ENCODE measurements at regions not wholly inside any gene's neighbourhood (a gene's known extent, or its start where the extent isn't known, plus 50 kb on each side); places are given as distances from the start of the nearest gene placed in this dataset.

DNA sequence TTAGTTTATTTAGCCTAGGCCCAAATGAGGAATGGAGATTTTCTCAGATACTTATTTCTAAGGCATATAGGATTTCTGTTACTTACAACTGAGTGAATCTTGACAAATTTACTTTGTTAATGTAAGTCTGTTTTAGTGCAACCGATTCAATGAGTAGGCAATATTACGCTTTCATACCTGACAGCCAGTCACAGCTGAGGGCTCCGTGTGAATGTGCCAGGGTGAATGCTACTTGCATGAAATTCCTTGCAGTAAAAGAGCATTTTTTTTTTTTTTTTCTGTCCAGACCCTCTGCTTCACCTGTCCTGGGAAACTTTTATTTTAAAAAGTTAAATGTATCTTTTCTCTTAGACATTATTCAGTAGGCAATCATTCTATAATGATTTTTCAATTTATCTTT is 1100.0 kb downstream of the FAT4 start:
- no peak for DNase-seq
- TF ChIP-seq, protein P1, sequence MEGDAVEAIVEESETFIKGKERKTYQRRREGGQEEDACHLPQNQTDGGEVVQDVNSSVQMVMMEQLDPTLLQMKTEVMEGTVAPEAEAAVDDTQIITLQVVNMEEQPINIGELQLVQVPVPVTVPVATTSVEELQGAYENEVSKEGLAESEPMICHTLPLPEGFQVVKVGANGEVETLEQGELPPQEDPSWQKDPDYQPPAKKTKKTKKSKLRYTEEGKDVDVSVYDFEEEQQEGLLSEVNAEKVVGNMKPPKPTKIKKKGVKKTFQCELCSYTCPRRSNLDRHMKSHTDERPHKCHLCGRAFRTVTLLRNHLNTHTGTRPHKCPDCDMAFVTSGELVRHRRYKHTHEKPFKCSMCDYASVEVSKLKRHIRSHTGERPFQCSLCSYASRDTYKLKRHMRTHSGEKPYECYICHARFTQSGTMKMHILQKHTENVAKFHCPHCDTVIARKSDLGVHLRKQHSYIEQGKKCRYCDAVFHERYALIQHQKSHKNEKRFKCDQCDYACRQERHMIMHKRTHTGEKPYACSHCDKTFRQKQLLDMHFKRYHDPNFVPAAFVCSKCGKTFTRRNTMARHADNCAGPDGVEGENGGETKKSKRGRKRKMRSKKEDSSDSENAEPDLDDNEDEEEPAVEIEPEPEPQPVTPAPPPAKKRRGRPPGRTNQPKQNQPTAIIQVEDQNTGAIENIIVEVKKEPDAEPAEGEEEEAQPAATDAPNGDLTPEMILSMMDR (IDR thresholded peaks at IDR 0.05; ENCODE audit: low read depth, low read length): no peak
- no peak overlapping the region for H3K27ac ChIP-seq
- no peaks in the 10 kb centered on the region for H3K36me3 ChIP-seq
- no peak overlapping the region for H3K4me3 ChIP-seq (ENCODE audit: low read depth, low read length)
- no peaks in the 10 kb centered on the region for H3K9me3 ChIP-seq (ENCODE audit: severe bottlenecking)
- no peaks in the 10 kb centered on the region for H3K27me3 ChIP-seq (ENCODE audit: insufficient read depth, low read depth, severe bottlenecking)

DNA sequence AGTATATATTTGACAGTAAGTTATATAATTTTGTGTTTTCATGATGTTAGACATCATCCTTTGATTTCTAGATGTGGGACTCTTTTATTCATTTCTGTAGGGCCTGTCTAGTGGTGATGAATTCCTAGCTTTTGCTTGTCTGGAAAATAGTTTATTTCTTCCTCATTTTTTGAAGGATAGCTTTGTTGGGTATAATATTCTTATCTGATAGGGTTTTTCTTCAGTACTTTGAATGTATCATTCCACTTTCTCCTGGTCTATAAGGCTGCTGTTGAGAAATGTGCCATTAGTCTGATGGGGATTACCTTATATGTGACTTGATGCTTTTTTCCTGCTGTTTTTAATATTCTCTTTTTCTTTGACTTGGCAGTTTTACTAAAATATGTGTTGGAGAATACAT is 1104.5 kb downstream of the FAT4 start:
- Histone ChIP-seq H3K9me3 (ENCODE audit: severe bottlenecking) (no peaks in the 10 kb centered on the region), H3K27me3 (ENCODE audit: insufficient read depth, low read depth, severe bottlenecking) (no peaks in the 10 kb centered on the region), H3K4me3 (ENCODE audit: low read depth, low read length) (no peak overlapping the region), H3K27ac (no peak overlapping the region), H3K36me3 (no peaks in the 10 kb centered on the region)
- TF ChIP-seq, protein P1 (IDR thresholded peaks at IDR 0.05; ENCODE audit: low read depth, low read length): no peak
- no peak for DNase-seq

DNA sequence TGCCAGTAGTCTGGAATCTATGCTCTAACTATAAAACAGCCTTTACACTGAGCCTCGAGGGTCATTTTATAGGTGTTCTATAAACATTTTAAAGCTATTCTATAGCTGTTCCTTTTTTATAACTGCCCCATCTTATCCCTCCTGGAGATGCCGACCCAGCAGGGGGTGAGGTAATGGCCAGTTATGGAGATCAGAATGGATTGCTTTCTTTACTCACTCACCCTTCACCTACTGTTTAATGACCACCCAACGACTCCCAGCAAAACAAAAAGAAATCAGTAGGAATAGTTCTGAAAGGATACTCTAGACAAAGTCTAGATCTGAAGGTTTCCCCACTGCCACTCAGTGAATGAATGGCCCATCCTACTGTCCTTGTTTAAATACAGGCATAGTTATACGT is 1113.1 kb downstream of the FAT4 start:
- H3K36me3 ChIP-seq: no peaks in the 10 kb centered on the region
- H3K4me3 ChIP-seq (ENCODE audit: low read depth, low read length): no peak overlapping the region
- TF ChIP-seq, protein P1 (IDR thresholded peaks at IDR 0.05; ENCODE audit: low read depth, low read length): no peak
- DNase-seq: no peak
- H3K9me3 ChIP-seq (ENCODE audit: severe bottlenecking): no peaks in the 10 kb centered on the region
- H3K27ac ChIP-seq: no peak overlapping the region
- no peaks in the 10 kb centered on the region for H3K27me3 ChIP-seq (ENCODE audit: insufficient read depth, low read depth, severe bottlenecking)

DNA sequence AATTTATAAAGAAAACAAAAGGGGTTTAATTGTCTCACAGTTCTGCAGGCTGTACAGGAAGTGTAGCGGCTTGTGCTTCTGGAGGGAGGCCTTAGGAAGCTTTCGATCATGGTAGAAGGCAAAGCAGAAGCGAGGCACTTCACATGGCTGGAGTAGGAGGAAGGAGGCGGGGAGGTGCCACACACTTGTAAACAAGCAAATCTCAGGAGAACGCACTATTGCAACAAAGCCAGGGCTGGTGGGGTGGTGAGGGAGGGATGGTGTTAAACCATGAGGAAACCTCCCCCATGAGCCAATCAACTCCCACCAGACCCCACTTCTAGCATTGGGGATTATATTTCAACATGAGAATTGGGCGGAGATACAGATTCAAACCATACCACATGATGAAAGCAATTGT is 1116.3 kb downstream of the FAT4 start:
- no peaks in the 10 kb centered on the region for H3K27me3 ChIP-seq (ENCODE audit: insufficient read depth, low read depth, severe bottlenecking)
- H3K9me3 ChIP-seq (ENCODE audit: severe bottlenecking): no peaks in the 10 kb centered on the region
- DNase-seq: no peak
- H3K4me3 ChIP-seq (ENCODE audit: low read depth, low read length): no peak overlapping the region
- no peaks in the 10 kb centered on the region for H3K36me3 ChIP-seq
- TF ChIP-seq, protein P1 (IDR thresholded peaks at IDR 0.05; ENCODE audit: low read depth, low read length): no peak
- no peak overlapping the region for H3K27ac ChIP-seq

DNA sequence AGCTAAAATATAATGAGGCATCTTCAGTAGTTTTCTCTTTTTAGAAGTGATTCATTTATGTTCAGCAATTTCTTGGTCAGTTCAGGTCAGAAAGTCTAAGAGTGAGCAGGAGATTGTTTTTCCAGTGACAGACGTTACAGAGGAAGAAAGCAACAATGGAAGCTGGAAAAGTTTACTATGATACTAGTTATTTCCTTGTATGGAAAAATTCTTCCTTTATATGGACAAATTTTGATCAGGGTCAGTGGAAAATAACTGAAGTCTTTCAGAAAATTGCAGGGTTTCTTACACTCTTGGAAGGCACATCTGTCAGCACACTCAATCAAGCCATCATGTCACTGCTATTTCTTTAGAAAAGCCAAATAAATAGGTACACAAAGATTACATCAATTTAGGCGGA is 1120.7 kb downstream of the FAT4 start:
- no peak overlapping the region for H3K4me3 ChIP-seq (ENCODE audit: low read depth, low read length)
- H3K27me3 ChIP-seq (ENCODE audit: insufficient read depth, low read depth, severe bottlenecking): no peaks in the 10 kb centered on the region
- TF ChIP-seq, protein P1 (IDR thresholded peaks at IDR 0.05; ENCODE audit: low read depth, low read length): no peak
- H3K36me3 ChIP-seq: no peaks in the 10 kb centered on the region
- no peak overlapping the region for H3K27ac ChIP-seq
- no peak for DNase-seq
- H3K9me3 ChIP-seq (ENCODE audit: severe bottlenecking): no peaks in the 10 kb centered on the region

DNA sequence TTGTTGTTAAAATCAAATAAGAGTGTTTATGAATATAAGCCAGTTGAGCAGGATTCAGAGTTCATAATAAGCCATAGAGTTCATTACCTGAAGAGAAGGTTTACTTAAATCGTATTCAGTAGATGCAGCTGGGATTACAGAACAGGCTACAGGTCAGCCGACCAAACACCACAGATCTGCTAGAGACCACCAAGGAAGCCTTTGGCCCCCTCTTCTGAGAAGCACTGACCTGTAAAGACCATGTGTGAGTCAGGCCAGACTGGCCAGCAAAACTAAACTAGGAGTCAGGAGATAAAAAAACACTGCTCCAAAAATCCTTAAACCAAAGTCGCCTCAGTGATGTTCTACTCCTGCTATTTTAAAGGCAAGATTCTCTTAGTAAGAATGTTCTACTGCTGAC is 1125.5 kb downstream of the FAT4 start:
- no peak for DNase-seq
- Histone ChIP-seq H3K9me3 (ENCODE audit: severe bottlenecking) (no peaks in the 10 kb centered on the region), H3K4me3 (ENCODE audit: low read depth, low read length) (no peak overlapping the region), H3K27ac (no peak overlapping the region), H3K27me3 (ENCODE audit: insufficient read depth, low read depth, severe bottlenecking) (no peaks in the 10 kb centered on the region), H3K36me3 (no peaks in the 10 kb centered on the region)
- TF ChIP-seq, protein P1 (IDR thresholded peaks at IDR 0.05; ENCODE audit: low read depth, low read length): no peak
